ENCODE measurements at regions not wholly inside any gene's neighbourhood (a gene's known extent, or its start where the extent isn't known, plus 50 kb on each side); places are given as distances from the start of the nearest gene placed in this dataset.
A peak's percentile ranks its signal among the peaks of the same experiment; 100 is the strongest.

DNA sequence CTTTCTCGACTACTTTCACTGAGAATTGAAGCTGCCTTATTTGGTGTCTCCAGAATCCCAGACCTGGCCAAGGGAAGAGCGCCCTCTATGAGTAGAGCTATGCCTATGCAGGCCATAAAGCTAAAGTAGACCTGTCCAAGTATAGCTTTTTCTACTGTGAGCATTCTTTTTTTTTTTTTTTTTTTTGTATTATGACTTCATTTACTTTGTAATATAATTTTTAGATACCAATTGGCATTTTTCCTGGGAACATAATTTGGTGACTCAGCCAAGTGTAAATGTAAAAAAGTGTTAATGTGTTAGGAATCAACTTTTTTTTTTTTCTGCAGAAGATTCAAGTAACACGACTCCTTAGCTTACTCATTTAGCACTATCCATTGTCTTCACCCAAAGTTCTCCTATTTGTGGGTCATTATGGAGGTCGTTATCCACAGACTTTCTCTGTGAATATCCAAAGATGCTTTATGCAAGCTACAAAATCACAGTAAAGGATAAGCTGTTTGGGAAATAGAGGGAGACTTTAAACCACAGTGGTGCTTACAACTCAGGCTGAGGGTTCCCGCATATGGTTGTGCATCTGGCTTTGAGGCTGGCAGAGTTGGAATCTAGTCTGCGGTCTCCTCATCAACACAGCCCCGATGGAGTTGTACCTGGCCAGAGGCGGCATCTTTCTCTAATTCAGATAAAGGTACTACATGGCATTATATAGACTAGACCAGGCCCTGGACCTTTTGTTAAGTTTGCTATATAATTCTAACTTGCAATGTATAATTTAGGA lies 1040.2 kb upstream of the SORCS1 start:
- no peaks in the 10 kb centered on the region for H3K36me3 ChIP-seq
- intact Hi-C loops (cut with DNase I), result no loop called here
- no peaks in the 10 kb centered on the region for H3K27me3 ChIP-seq
- H3K9me3 ChIP-seq, result no peaks in the 10 kb centered on the region
- H3K4me3 ChIP-seq, result no peak overlapping the region
- peak; percentile 66 for TF ChIP-seq CTCF (IDR thresholded peaks at IDR 0.05)
- DNase-seq, result no peak
- no peaks in the 10 kb centered on the region for H3K4me1 ChIP-seq
- no peak overlapping the region for H3K27ac ChIP-seq
- H3K9ac ChIP-seq (ENCODE audit: low read depth in 2 of 2, low read length in 2 of 2), result no peak overlapping the region

GRCh38 chr10:108203905-108204527 lies 1039.5 kb upstream of the SORCS1 start:
- intact Hi-C loops (cut with DNase I), result no loop called here
- no peak for DNase-seq
- no peak overlapping the region for H3K4me3 ChIP-seq
- no peaks in the 10 kb centered on the region for H3K27me3 ChIP-seq
- H3K9ac ChIP-seq (ENCODE audit: low read depth in 2 of 2, low read length in 2 of 2), result no peak overlapping the region
- no peak for TF ChIP-seq CTCF (IDR thresholded peaks at IDR 0.05)
- no peaks in the 10 kb centered on the region for H3K9me3 ChIP-seq
- H3K4me1 ChIP-seq, result no peaks in the 10 kb centered on the region
- H3K27ac ChIP-seq, result no peak overlapping the region
- no peaks in the 10 kb centered on the region for H3K36me3 ChIP-seq

DNA sequence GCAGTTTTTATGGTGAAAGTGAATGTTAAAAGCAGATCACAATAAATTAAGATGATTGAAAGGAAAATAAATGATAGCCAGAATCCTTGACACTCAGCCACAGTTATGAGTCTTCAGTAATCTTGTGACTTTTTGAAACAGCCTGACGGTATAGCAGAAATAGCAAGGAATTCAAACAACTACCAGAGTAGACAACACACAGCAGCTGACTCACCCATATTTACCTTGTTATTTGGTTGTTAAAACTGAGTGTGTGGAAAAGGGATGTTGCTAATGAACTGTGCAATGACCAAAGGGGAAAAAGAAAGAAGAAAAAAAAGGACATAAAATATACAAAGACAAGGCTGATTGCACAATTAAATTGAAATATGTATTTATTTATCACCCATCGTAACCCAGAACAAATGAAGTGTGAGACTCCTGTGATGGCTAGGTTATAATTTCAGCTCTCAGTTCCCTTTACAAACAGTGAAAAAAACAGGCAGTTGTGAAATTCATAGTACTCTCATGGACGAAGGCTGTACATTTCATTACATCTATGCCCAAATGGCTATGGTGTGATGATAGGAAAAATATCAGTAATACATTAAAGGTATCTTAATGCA lies 1023.0 kb upstream of the SORCS1 start:
- TF ChIP-seq CTCF (IDR thresholded peaks at IDR 0.05), result no peak
- H3K4me3 ChIP-seq, result no peak overlapping the region
- intact Hi-C loops (cut with DNase I), result no loop called here

GRCh38 chr10:108184114-108184513 lies 1019.6 kb upstream of the SORCS1 start:
- Histone ChIP-seq H3K4me1 (no peaks in the 10 kb centered on the region), H3K27me3 (no peaks in the 10 kb centered on the region), H3K9ac (ENCODE audit: low read depth in 2 of 2, low read length in 2 of 2) (no peak overlapping the region), H3K27ac (no peak overlapping the region), H3K36me3 (no peaks in the 10 kb centered on the region), H3K9me3 (no peaks in the 10 kb centered on the region), H3K4me3 (no peak overlapping the region)
- TF ChIP-seq CTCF (IDR thresholded peaks at IDR 0.05), result no peak
- DNase-seq, result no peak
- intact Hi-C loops (cut with DNase I), result no loop called here

More for the DNA sequence above, 1023.0 kb upstream of the SORCS1 start:
- Histone ChIP-seq H3K36me3 (no peaks in the 10 kb centered on the region), H3K27me3 (no peaks in the 10 kb centered on the region), H3K9me3 (no peaks in the 10 kb centered on the region), H3K4me1 (no peaks in the 10 kb centered on the region), H3K9ac (ENCODE audit: low read depth in 2 of 2, low read length in 2 of 2) (no peak overlapping the region), H3K27ac (no peak overlapping the region)
- no peak for DNase-seq

DNA sequence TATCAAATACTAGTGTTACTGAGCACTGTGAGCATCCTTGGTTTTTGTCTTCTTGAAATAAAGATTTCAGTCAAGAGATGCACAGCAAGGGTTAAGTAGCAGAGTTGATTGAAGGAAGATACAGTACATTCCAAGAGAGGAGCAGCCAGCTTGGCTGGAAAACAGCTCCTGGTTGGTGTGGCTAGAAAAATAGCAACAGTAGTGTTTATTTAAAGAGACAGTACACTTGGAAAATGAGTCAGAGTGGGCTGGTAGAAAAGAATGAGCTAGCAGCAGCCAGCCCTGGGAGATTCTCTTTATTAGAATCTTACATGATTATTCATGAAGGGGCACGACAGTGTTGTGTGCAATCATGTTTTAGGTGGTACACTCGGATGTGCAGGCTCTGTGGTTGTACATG lies 1016.4 kb upstream of the SORCS1 start:
- DNase-seq, result no peak
- TF ChIP-seq CTCF (IDR thresholded peaks at IDR 0.05), result no peak
- no peaks in the 10 kb centered on the region for H3K9me3 ChIP-seq
- no peak overlapping the region for H3K27ac ChIP-seq
- H3K4me1 ChIP-seq, result no peaks in the 10 kb centered on the region
- intact Hi-C loops (cut with DNase I), result no loop called here
- no peaks in the 10 kb centered on the region for H3K27me3 ChIP-seq
- H3K9ac ChIP-seq (ENCODE audit: low read depth in 2 of 2, low read length in 2 of 2), result no peak overlapping the region
- H3K36me3 ChIP-seq, result no peaks in the 10 kb centered on the region
- H3K4me3 ChIP-seq, result no peak overlapping the region

Measured in colonic mucosa (tissue), 4 donors.